Transverse colon (tissue), 4 donors: ENCODE measurements at regions not wholly inside any gene's neighbourhood (a gene's known extent, or its start where the extent isn't known, plus 50 kb on each side); places are given as distances from the start of the nearest gene placed in this dataset.

Experiments used
- POLR2AphosphoS5 ChIP-seq, 3 donors: sonication (generic); formaldehyde crosslinking; IDR thresholded peaks; one replicate each; pipeline ENCODE4 v1.6.1; 2016; ENCODE audit warnings: antibody characterized with exemption in 3 of 3
- TF ChIP-seq, protein P1 (sequence below), 5 experiments: fragments of 200-600 bp in 3 of 5; fragments of 450-650 bp in 2 of 5; sonication (generic) in 3 of 5; IDR thresholded peaks; 1 replicate in 2 of 5; 2 replicates in 3 of 5; pipeline ENCODE4 v1.5.1; 2016 to 2017; ENCODE audit warnings: antibody characterized with exemption in 5 of 5, inconsistent platforms in 3 of 5, mild to moderate bottlenecking in 2 of 5, moderate library complexity in 1 of 5

DNA sequence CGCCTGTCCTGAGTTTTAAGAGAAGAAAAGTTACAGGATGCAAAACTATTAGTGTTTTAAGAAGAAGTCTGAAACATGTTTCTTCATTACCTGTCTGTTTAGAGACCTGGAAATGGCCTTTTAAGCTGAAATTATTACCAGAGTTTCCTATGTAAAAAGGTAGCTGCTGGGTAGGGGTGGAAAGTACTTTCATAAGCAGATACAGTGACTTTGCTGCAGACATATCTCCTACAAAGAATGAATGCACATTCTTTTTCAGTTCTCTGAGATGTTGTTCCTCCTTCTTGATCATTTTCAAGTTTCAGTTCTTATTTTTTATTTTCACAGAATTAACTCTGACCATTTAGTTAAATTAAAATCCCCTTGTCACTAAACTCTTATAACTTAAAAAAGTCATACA is 1329.6 kb downstream of the KCNT2 start:
- no peak for TF ChIP-seq POLR2AphosphoS5 (IDR thresholded peaks at IDR 0.05)
- TF ChIP-seq, protein P1, sequence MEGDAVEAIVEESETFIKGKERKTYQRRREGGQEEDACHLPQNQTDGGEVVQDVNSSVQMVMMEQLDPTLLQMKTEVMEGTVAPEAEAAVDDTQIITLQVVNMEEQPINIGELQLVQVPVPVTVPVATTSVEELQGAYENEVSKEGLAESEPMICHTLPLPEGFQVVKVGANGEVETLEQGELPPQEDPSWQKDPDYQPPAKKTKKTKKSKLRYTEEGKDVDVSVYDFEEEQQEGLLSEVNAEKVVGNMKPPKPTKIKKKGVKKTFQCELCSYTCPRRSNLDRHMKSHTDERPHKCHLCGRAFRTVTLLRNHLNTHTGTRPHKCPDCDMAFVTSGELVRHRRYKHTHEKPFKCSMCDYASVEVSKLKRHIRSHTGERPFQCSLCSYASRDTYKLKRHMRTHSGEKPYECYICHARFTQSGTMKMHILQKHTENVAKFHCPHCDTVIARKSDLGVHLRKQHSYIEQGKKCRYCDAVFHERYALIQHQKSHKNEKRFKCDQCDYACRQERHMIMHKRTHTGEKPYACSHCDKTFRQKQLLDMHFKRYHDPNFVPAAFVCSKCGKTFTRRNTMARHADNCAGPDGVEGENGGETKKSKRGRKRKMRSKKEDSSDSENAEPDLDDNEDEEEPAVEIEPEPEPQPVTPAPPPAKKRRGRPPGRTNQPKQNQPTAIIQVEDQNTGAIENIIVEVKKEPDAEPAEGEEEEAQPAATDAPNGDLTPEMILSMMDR (IDR thresholded peaks at IDR 0.05): no peak
